ENCODE measurements at regions not wholly inside any gene's neighbourhood (a gene's known extent, or its start where the extent isn't known, plus 50 kb on each side); places are given as distances from the start of the nearest gene placed in this dataset.

DNA sequence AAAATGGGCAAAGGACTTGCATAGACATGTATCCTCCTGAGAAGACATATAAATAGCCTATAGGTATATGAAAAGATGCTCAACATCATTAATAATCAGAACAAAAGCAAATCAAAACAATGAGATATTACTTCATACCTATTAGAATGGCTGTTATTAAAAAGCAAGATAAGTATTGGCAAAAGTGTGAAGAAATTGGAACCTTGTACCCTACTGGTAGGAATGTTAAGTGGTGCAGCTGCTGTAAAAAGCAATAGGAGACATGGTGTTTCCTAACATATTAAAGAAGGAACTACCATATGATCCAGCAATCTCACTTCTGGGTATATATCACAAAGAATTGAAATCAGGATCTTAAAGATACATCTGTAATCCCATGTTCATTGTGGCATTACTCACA, 69.8 kb upstream of the PRR16 start:
- no peak for TF ChIP-seq GATA1 (IDR thresholded peaks at IDR 0.05; ENCODE audit: low read depth, low read length)
- no peak for TF ChIP-seq POLR2A (IDR thresholded peaks at IDR 0.05; ENCODE audit: low read length)
- DNase-seq = no peak

GRCh38 chr5:120396186-120396585, 67.9 kb upstream of the PRR16 start:
- no peak for DNase-seq
- TF ChIP-seq GATA1 (IDR thresholded peaks at IDR 0.05; ENCODE audit: low read depth, low read length) = no peak
- TF ChIP-seq POLR2A (IDR thresholded peaks at IDR 0.05; ENCODE audit: low read length) = no peak

- DNase-seq = no peak
- TF ChIP-seq GATA1 (IDR thresholded peaks at IDR 0.05; ENCODE audit: low read depth, low read length) (no peak), POLR2A (IDR thresholded peaks at IDR 0.05; ENCODE audit: low read length) (no peak)
Measured at GRCh38 chr5:120400356-120400755, 63.7 kb upstream of the PRR16 start.

- TF ChIP-seq POLR2A (IDR thresholded peaks at IDR 0.05; ENCODE audit: low read length) = no peak
- TF ChIP-seq GATA1 (IDR thresholded peaks at IDR 0.05; ENCODE audit: low read depth, low read length) = no peak
- no peak for DNase-seq
Measured at GRCh38 chr5:120402606-120403005, 61.5 kb upstream of the PRR16 start.

GRCh38 chr5:120405286-120405864, 58.7 kb upstream of the PRR16 start:
- DNase-seq = no peak
- TF ChIP-seq GATA1 (IDR thresholded peaks at IDR 0.05; ENCODE audit: low read depth, low read length) (no peak), POLR2A (IDR thresholded peaks at IDR 0.05; ENCODE audit: low read length) (no peak)

DNA sequence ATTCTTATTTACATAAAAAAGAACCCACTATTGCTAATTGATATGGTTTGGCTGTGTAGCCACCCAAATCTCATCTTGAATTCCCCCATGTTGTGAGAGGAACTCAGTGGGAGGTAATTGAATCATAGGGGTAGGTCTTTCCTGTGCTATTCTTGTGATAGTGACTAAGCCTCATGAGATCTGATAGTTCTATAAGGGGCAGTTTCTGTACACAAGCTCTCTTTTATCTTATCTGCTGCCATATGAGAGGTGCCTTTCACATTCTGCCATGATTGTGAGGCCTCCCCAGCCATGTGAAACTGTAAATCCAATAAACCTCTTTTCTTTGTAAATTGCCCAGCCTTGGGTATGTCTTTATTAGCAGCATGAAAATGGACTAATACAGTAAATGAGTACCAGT, 58.2 kb upstream of the PRR16 start:
- no peak for DNase-seq
- no peak for TF ChIP-seq GATA1 (IDR thresholded peaks at IDR 0.05; ENCODE audit: low read depth, low read length)
- TF ChIP-seq POLR2A (IDR thresholded peaks at IDR 0.05; ENCODE audit: low read length) = no peak

- DNase-seq = no peak
- TF ChIP-seq POLR2A (IDR thresholded peaks at IDR 0.05; ENCODE audit: low read length) = no peak
- TF ChIP-seq GATA1 (IDR thresholded peaks at IDR 0.05; ENCODE audit: low read depth, low read length) = no peak
Measured at GRCh38 chr5:120413686-120414085, 50.4 kb upstream of the PRR16 start.

Measured in erythroblast (primary cell).